ENCODE measurements at regions not wholly inside any gene's neighbourhood (a gene's known extent, or its start where the extent isn't known, plus 50 kb on each side); places are given as distances from the start of the nearest gene placed in this dataset.

GRCh38 chr11:98564881-98565280 lies 455.9 kb upstream of the CNTN5 start:
- Histone ChIP-seq H3K27ac (ENCODE audit: control insufficient read depth, insufficient read depth, low read length) (no peak overlapping the region), H3K4me1 (ENCODE audit: control insufficient read depth, extremely low read depth, insufficient read depth, low read length) (peaks cover 6% of the 10 kb centered on the region), H3K4me3 (ENCODE audit: control insufficient read depth in 2 of 3, extremely low read depth in 1 of 3, insufficient read depth in 2 of 3, low read depth in 1 of 3, low read length in 3 of 3) (no peak overlapping the region), H3K9ac (ENCODE audit: control insufficient read depth, extremely low read depth, insufficient read depth, low read length) (no peak overlapping the region), H3K27me3 (ENCODE audit: control insufficient read depth, extremely low read depth, insufficient read depth, low read length) (no peaks in the 10 kb centered on the region), H4K20me1 (ENCODE audit: control insufficient read depth, extremely low read depth, insufficient read depth, low read length) (no peaks in the 10 kb centered on the region), H3K9me1 (ENCODE audit: control insufficient read depth, extremely low read depth, insufficient read depth, low read length) (no peaks in the 10 kb centered on the region), H2AFZ (ENCODE audit: control insufficient read depth, low read length) (no peak overlapping the region), H3K4me2 (ENCODE audit: control insufficient read depth, extremely low read depth, insufficient read depth, low read depth, low read length) (no peak overlapping the region), H3K79me2 (ENCODE audit: control insufficient read depth, insufficient read depth, low read length) (no peaks in the 10 kb centered on the region), H3K36me3 (ENCODE audit: control insufficient read depth in 2 of 2, extremely low read depth in 1 of 2, insufficient read depth in 2 of 2, low read length in 2 of 2) (no peaks in the 10 kb centered on the region), H3K9me3 (ENCODE audit: control insufficient read depth, low read depth, low read length) (no peaks in the 10 kb centered on the region)
- FAIRE-seq, result no peak
- TF ChIP-seq EZH2 (IDR thresholded peaks at IDR 0.05; ENCODE audit: low read length), result no peak
- no peak for DNase-seq (ENCODE audit: low read depth, low spot score)
- dilution Hi-C loops (cut with MboI; ENCODE audit: extremely low pct_ligation_motif_present, low sequenced_read_pairs), result no loop called here

- Histone ChIP-seq H2AFZ (ENCODE audit: control insufficient read depth, low read length) (no peak overlapping the region), H3K9ac (ENCODE audit: control insufficient read depth, extremely low read depth, insufficient read depth, low read length) (no peak overlapping the region), H4K20me1 (ENCODE audit: control insufficient read depth, extremely low read depth, insufficient read depth, low read length) (no peaks in the 10 kb centered on the region), H3K4me2 (ENCODE audit: control insufficient read depth, extremely low read depth, insufficient read depth, low read depth, low read length) (no peak overlapping the region), H3K9me3 (ENCODE audit: control insufficient read depth, low read depth, low read length) (no peaks in the 10 kb centered on the region), H3K4me1 (ENCODE audit: control insufficient read depth, extremely low read depth, insufficient read depth, low read length) (peaks cover 6% of the 10 kb centered on the region), H3K9me1 (ENCODE audit: control insufficient read depth, extremely low read depth, insufficient read depth, low read length) (no peaks in the 10 kb centered on the region), H3K36me3 (ENCODE audit: control insufficient read depth in 2 of 2, extremely low read depth in 1 of 2, insufficient read depth in 2 of 2, low read length in 2 of 2) (no peaks in the 10 kb centered on the region), H3K27ac (ENCODE audit: control insufficient read depth, insufficient read depth, low read length) (no peak overlapping the region), H3K27me3 (ENCODE audit: control insufficient read depth, extremely low read depth, insufficient read depth, low read length) (no peaks in the 10 kb centered on the region), H3K4me3 (ENCODE audit: control insufficient read depth in 2 of 3, extremely low read depth in 1 of 3, insufficient read depth in 2 of 3, low read depth in 1 of 3, low read length in 3 of 3) (no peak overlapping the region), H3K79me2 (ENCODE audit: control insufficient read depth, insufficient read depth, low read length) (no peaks in the 10 kb centered on the region)
- dilution Hi-C loops (cut with MboI; ENCODE audit: extremely low pct_ligation_motif_present, low sequenced_read_pairs), result no loop called here
- no peak for DNase-seq (ENCODE audit: low read depth, low spot score)
- no peak for FAIRE-seq
- TF ChIP-seq EZH2 (IDR thresholded peaks at IDR 0.05; ENCODE audit: low read length) (no peak), CTCF (optimal IDR thresholded peaks at IDR 0.05 in 1 of 3, IDR thresholded peaks at IDR 0.05 in 1 of 3, conservative IDR thresholded peaks at IDR 0.05 in 1 of 3; ENCODE audit: extremely low read depth in 1 of 3, insufficient read depth in 2 of 3, low read length in 3 of 3) (no peak)
Observed at GRCh38 chr11:98565311-98565710, 455.4 kb upstream of the CNTN5 start.

GRCh38 chr11:98566978-98567377 lies 453.8 kb upstream of the CNTN5 start:
- Histone ChIP-seq H2AFZ (ENCODE audit: control insufficient read depth, low read length) (no peak overlapping the region), H3K9me3 (ENCODE audit: control insufficient read depth, low read depth, low read length) (no peaks in the 10 kb centered on the region), H3K27ac (ENCODE audit: control insufficient read depth, insufficient read depth, low read length) (no peak overlapping the region), H3K9ac (ENCODE audit: control insufficient read depth, extremely low read depth, insufficient read depth, low read length) (no peak overlapping the region), H3K36me3 (ENCODE audit: control insufficient read depth in 2 of 2, extremely low read depth in 1 of 2, insufficient read depth in 2 of 2, low read length in 2 of 2) (no peaks in the 10 kb centered on the region), H3K27me3 (ENCODE audit: control insufficient read depth, extremely low read depth, insufficient read depth, low read length) (no peaks in the 10 kb centered on the region), H3K4me3 (ENCODE audit: control insufficient read depth in 2 of 3, extremely low read depth in 1 of 3, insufficient read depth in 2 of 3, low read depth in 1 of 3, low read length in 3 of 3) (no peak overlapping the region), H3K79me2 (ENCODE audit: control insufficient read depth, insufficient read depth, low read length) (no peaks in the 10 kb centered on the region), H4K20me1 (ENCODE audit: control insufficient read depth, extremely low read depth, insufficient read depth, low read length) (no peaks in the 10 kb centered on the region), H3K4me1 (ENCODE audit: control insufficient read depth, extremely low read depth, insufficient read depth, low read length) (no peaks in the 10 kb centered on the region), H3K4me2 (ENCODE audit: control insufficient read depth, extremely low read depth, insufficient read depth, low read depth, low read length) (no peak overlapping the region), H3K9me1 (ENCODE audit: control insufficient read depth, extremely low read depth, insufficient read depth, low read length) (no peaks in the 10 kb centered on the region)
- no peak for FAIRE-seq
- TF ChIP-seq CTCF (optimal IDR thresholded peaks at IDR 0.05 in 1 of 3, IDR thresholded peaks at IDR 0.05 in 1 of 3, conservative IDR thresholded peaks at IDR 0.05 in 1 of 3; ENCODE audit: extremely low read depth in 1 of 3, insufficient read depth in 2 of 3, low read length in 3 of 3) (no peak), EZH2 (IDR thresholded peaks at IDR 0.05; ENCODE audit: low read length) (no peak)
- dilution Hi-C loops (cut with MboI; ENCODE audit: extremely low pct_ligation_motif_present, low sequenced_read_pairs), result no loop called here
- DNase-seq (ENCODE audit: low read depth, low spot score), result no peak
